ENCODE measurements at regions not wholly inside any gene's neighbourhood (a gene's known extent, or its start where the extent isn't known, plus 50 kb on each side); places are given as distances from the start of the nearest gene placed in this dataset.

- Histone ChIP-seq H2BK15ac (replicated peaks; ENCODE audit: low read depth) (no peak overlapping the region), H3K23ac (ENCODE audit: low read length) (no peak overlapping the region), H4K8ac (ENCODE audit: low read depth, low read length) (no peak overlapping the region), H3K4me2 (ENCODE audit: low read length) (no peak overlapping the region), H3K27ac (ENCODE audit: low read depth, low read length) (no peak overlapping the region), H3K4me1 (ENCODE audit: control insufficient read depth, low read depth, low read length) (no peaks in the 10 kb centered on the region), H3K4ac (ENCODE audit: low read depth, low read length) (no peak overlapping the region), H3K9ac (ENCODE audit: low read length) (no peak overlapping the region), H3K79me2 (ENCODE audit: control insufficient read depth, insufficient read depth, low read length) (no peaks in the 10 kb centered on the region), H3K4me3 (ENCODE audit: low read length) (no peak overlapping the region), H2AK5ac (ENCODE audit: low read length) (no peak overlapping the region), H2BK5ac (ENCODE audit: low read length) (no peak overlapping the region), H4K5ac (ENCODE audit: low read length) (no peak overlapping the region), H2BK120ac (ENCODE audit: low read depth, low read length) (no peak overlapping the region), H3K27me3 (ENCODE audit: insufficient read depth, low read length, poor library complexity) (no peaks in the 10 kb centered on the region), H3K36me3 (ENCODE audit: control insufficient read depth, insufficient read depth, low read length) (no peaks in the 10 kb centered on the region), H3K18ac (ENCODE audit: low read length) (no peak overlapping the region), H3K79me1 (ENCODE audit: low read length) (no peaks in the 10 kb centered on the region), H3K56ac (ENCODE audit: low read length) (no peak overlapping the region)
- no CpG with 5 or more reads among the region's 4 CpGs for WGBS (ENCODE audit: extremely low coverage, insufficient coverage, low lambda C conversion rate)
- no peak for DNase-seq
Measured at GRCh38 chr1:73803380-73803779, 394.6 kb downstream of the LRRIQ3 start.

GRCh38 chr1:73801912-73802429, 396.0 kb downstream of the LRRIQ3 start:
- Histone ChIP-seq H4K5ac (ENCODE audit: low read length) (no peak overlapping the region), H3K23ac (ENCODE audit: low read length) (no peak overlapping the region), H3K27me3 (ENCODE audit: insufficient read depth, low read length, poor library complexity) (no peaks in the 10 kb centered on the region), H3K4me2 (ENCODE audit: low read length) (no peak overlapping the region), H2BK15ac (replicated peaks; ENCODE audit: low read depth) (no peak overlapping the region), H3K9ac (ENCODE audit: low read length) (no peak overlapping the region), H3K18ac (ENCODE audit: low read length) (no peak overlapping the region), H2BK120ac (ENCODE audit: low read depth, low read length) (no peak overlapping the region), H2AK5ac (ENCODE audit: low read length) (no peak overlapping the region), H3K4me3 (ENCODE audit: low read length) (no peak overlapping the region), H3K4ac (ENCODE audit: low read depth, low read length) (no peak overlapping the region), H3K56ac (ENCODE audit: low read length) (no peak overlapping the region), H3K4me1 (ENCODE audit: control insufficient read depth, low read depth, low read length) (no peaks in the 10 kb centered on the region), H3K36me3 (ENCODE audit: control insufficient read depth, insufficient read depth, low read length) (no peaks in the 10 kb centered on the region), H2BK5ac (ENCODE audit: low read length) (no peak overlapping the region), H3K27ac (ENCODE audit: low read depth, low read length) (no peak overlapping the region), H3K79me1 (ENCODE audit: low read length) (no peaks in the 10 kb centered on the region), H4K8ac (ENCODE audit: low read depth, low read length) (no peak overlapping the region), H3K79me2 (ENCODE audit: control insufficient read depth, insufficient read depth, low read length) (no peaks in the 10 kb centered on the region)
- WGBS (ENCODE audit: extremely low coverage, insufficient coverage, low lambda C conversion rate): no CpG with 5 or more reads among the region's 1 CpG
- DNase-seq: no peak

GRCh38 chr1:73800376-73800775, 397.6 kb downstream of the LRRIQ3 start:
- Histone ChIP-seq H3K18ac (ENCODE audit: low read length) (no peak overlapping the region), H3K4me2 (ENCODE audit: low read length) (no peak overlapping the region), H3K9ac (ENCODE audit: low read length) (no peak overlapping the region), H3K36me3 (ENCODE audit: control insufficient read depth, insufficient read depth, low read length) (no peaks in the 10 kb centered on the region), H3K27me3 (ENCODE audit: insufficient read depth, low read length, poor library complexity) (no peaks in the 10 kb centered on the region), H4K5ac (ENCODE audit: low read length) (no peak overlapping the region), H3K27ac (ENCODE audit: low read depth, low read length) (no peak overlapping the region), H3K4me3 (ENCODE audit: low read length) (no peak overlapping the region), H3K79me1 (ENCODE audit: low read length) (no peaks in the 10 kb centered on the region), H2AK5ac (ENCODE audit: low read length) (no peak overlapping the region), H2BK120ac (ENCODE audit: low read depth, low read length) (no peak overlapping the region), H2BK5ac (ENCODE audit: low read length) (no peak overlapping the region), H3K79me2 (ENCODE audit: control insufficient read depth, insufficient read depth, low read length) (no peaks in the 10 kb centered on the region), H3K56ac (ENCODE audit: low read length) (no peak overlapping the region), H3K4me1 (ENCODE audit: control insufficient read depth, low read depth, low read length) (no peaks in the 10 kb centered on the region), H4K8ac (ENCODE audit: low read depth, low read length) (no peak overlapping the region), H3K4ac (ENCODE audit: low read depth, low read length) (no peak overlapping the region), H2BK15ac (replicated peaks; ENCODE audit: low read depth) (no peak overlapping the region), H3K23ac (ENCODE audit: low read length) (no peak overlapping the region)
- WGBS (ENCODE audit: extremely low coverage, insufficient coverage, low lambda C conversion rate): no CpG with 5 or more reads among the region's 2 CpGs
- DNase-seq: no peak

GRCh38 chr1:73789965-73790364, 408.0 kb downstream of the LRRIQ3 start:
- Histone ChIP-seq H3K79me2 (ENCODE audit: control insufficient read depth, insufficient read depth, low read length) (no peaks in the 10 kb centered on the region), H3K79me1 (ENCODE audit: low read length) (no peaks in the 10 kb centered on the region), H3K23ac (ENCODE audit: low read length) (no peak overlapping the region), H2BK120ac (ENCODE audit: low read depth, low read length) (no peak overlapping the region), H4K5ac (ENCODE audit: low read length) (no peak overlapping the region), H3K9ac (ENCODE audit: low read length) (no peak overlapping the region), H2BK5ac (ENCODE audit: low read length) (no peak overlapping the region), H3K18ac (ENCODE audit: low read length) (no peak overlapping the region), H3K4me2 (ENCODE audit: low read length) (no peak overlapping the region), H3K56ac (ENCODE audit: low read length) (no peak overlapping the region), H3K27me3 (ENCODE audit: insufficient read depth, low read length, poor library complexity) (no peaks in the 10 kb centered on the region), H2AK5ac (ENCODE audit: low read length) (no peak overlapping the region), H3K4me1 (ENCODE audit: control insufficient read depth, low read depth, low read length) (no peaks in the 10 kb centered on the region), H3K4ac (ENCODE audit: low read depth, low read length) (no peak overlapping the region), H3K4me3 (ENCODE audit: low read length) (no peak overlapping the region), H3K27ac (ENCODE audit: low read depth, low read length) (no peak overlapping the region), H4K8ac (ENCODE audit: low read depth, low read length) (no peak overlapping the region), H3K36me3 (ENCODE audit: control insufficient read depth, insufficient read depth, low read length) (no peaks in the 10 kb centered on the region), H2BK15ac (replicated peaks; ENCODE audit: low read depth) (no peak overlapping the region)
- no peak for DNase-seq

- Histone ChIP-seq H3K36me3 (ENCODE audit: control insufficient read depth, insufficient read depth, low read length) (no peaks in the 10 kb centered on the region), H3K4me2 (ENCODE audit: low read length) (no peak overlapping the region), H3K18ac (ENCODE audit: low read length) (no peak overlapping the region), H4K8ac (ENCODE audit: low read depth, low read length) (no peak overlapping the region), H3K4ac (ENCODE audit: low read depth, low read length) (no peak overlapping the region), H3K79me2 (ENCODE audit: control insufficient read depth, insufficient read depth, low read length) (no peaks in the 10 kb centered on the region), H2AK5ac (ENCODE audit: low read length) (no peak overlapping the region), H2BK120ac (ENCODE audit: low read depth, low read length) (no peak overlapping the region), H2BK5ac (ENCODE audit: low read length) (no peak overlapping the region), H3K23ac (ENCODE audit: low read length) (no peak overlapping the region), H3K56ac (ENCODE audit: low read length) (no peak overlapping the region), H3K27ac (ENCODE audit: low read depth, low read length) (no peak overlapping the region), H3K4me3 (ENCODE audit: low read length) (no peak overlapping the region), H4K5ac (ENCODE audit: low read length) (no peak overlapping the region), H2BK15ac (replicated peaks; ENCODE audit: low read depth) (no peak overlapping the region), H3K9ac (ENCODE audit: low read length) (no peak overlapping the region), H3K27me3 (ENCODE audit: insufficient read depth, low read length, poor library complexity) (no peaks in the 10 kb centered on the region), H3K4me1 (ENCODE audit: control insufficient read depth, low read depth, low read length) (no peaks in the 10 kb centered on the region), H3K79me1 (ENCODE audit: low read length) (no peaks in the 10 kb centered on the region)
- no CpG with 5 or more reads among the region's 2 CpGs for WGBS (ENCODE audit: extremely low coverage, insufficient coverage, low lambda C conversion rate)
- DNase-seq: no peak
Measured at GRCh38 chr1:73784026-73784425, 413.9 kb downstream of the LRRIQ3 start.

- H3K9ac ChIP-seq (ENCODE audit: low read length): no peak overlapping the region
- no peak overlapping the region for H3K4me2 ChIP-seq (ENCODE audit: low read length)
- H4K8ac ChIP-seq (ENCODE audit: low read depth, low read length): no peak overlapping the region
- H3K36me3 ChIP-seq (ENCODE audit: control insufficient read depth, insufficient read depth, low read length): no peaks in the 10 kb centered on the region
- peak overlapping the region; percentile 29 for H4K5ac ChIP-seq (ENCODE audit: low read length)
- H3K4ac ChIP-seq (ENCODE audit: low read depth, low read length): no peak overlapping the region
- no peak overlapping the region for H3K27ac ChIP-seq (ENCODE audit: low read depth, low read length)
- H3K23ac ChIP-seq (ENCODE audit: low read length): no peak overlapping the region
- H3K4me3 ChIP-seq (ENCODE audit: low read length): no peak overlapping the region
- no peaks in the 10 kb centered on the region for H3K79me1 ChIP-seq (ENCODE audit: low read length)
- no CpG with 5 or more reads among the region's 6 CpGs for WGBS (ENCODE audit: extremely low coverage, insufficient coverage, low lambda C conversion rate)
- no peak overlapping the region for H2BK5ac ChIP-seq (ENCODE audit: low read length)
- no peak overlapping the region for H3K56ac ChIP-seq (ENCODE audit: low read length)
- H2BK120ac ChIP-seq (ENCODE audit: low read depth, low read length): no peak overlapping the region
- H2AK5ac ChIP-seq (ENCODE audit: low read length): no peak overlapping the region
- H3K4me1 ChIP-seq (ENCODE audit: control insufficient read depth, low read depth, low read length): no peaks in the 10 kb centered on the region
- no peaks in the 10 kb centered on the region for H3K27me3 ChIP-seq (ENCODE audit: insufficient read depth, low read length, poor library complexity)
- H3K79me2 ChIP-seq (ENCODE audit: control insufficient read depth, insufficient read depth, low read length): no peaks in the 10 kb centered on the region
- H3K18ac ChIP-seq (ENCODE audit: low read length): no peak overlapping the region
- no peak for DNase-seq
- H2BK15ac ChIP-seq (replicated peaks; ENCODE audit: low read depth): no peak overlapping the region
Measured at GRCh38 chr1:73783352-73783751, 414.6 kb downstream of the LRRIQ3 start.

Data from mesendoderm (in vitro differentiated cells).